ENCODE measurements at regions not wholly inside any gene's neighbourhood (a gene's known extent, or its start where the extent isn't known, plus 50 kb on each side); places are given as distances from the start of the nearest gene placed in this dataset.

DNA sequence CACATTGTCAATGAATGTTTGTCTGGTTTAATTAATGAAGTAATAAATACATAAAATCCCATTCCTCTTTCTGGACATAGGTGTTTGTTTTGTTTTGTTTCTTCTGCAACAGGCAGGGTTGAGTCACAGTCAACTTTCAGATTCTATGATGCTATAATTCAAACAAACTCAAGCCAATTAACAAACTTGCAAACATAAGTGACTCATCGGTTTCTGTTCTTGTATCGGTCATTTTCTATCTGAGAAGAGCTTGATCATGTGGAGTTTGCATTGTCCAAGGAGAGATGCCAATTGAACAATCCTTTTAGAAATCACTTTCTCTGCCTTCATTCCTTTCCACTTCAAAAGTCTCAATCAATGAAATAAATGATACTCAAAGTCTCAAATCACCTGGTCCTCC lies 294.2 kb upstream of the C16orf82 start:
- no peak for TF ChIP-seq ZNF24 (IDR thresholded peaks at IDR 0.05)
- no peak for TF ChIP-seq POLR2A (IDR thresholded peaks at IDR 0.05; ENCODE audit: low read depth, low read length)
- no peak for TF ChIP-seq CTCF (IDR thresholded peaks at IDR 0.05 in 2 of 3, conservative IDR thresholded peaks at IDR 0.05 in 1 of 3; ENCODE audit: control insufficient read depth in 2 of 3, extremely low read depth in 1 of 3, insufficient read depth in 1 of 3, low read depth in 3 of 3, low read length in 3 of 3)
- no peak for TF ChIP-seq POLR2AphosphoS2 (IDR thresholded peaks at IDR 0.05; ENCODE audit: low read depth, low read length)

Data from GM12878 (cell line).